HL-60 (cell line): ENCODE measurements at regions not wholly inside any gene's neighbourhood (a gene's known extent, or its start where the extent isn't known, plus 50 kb on each side); places are given as distances from the start of the nearest gene placed in this dataset.

Experiments
- DNase-seq, 2 experiments: peaks; one replicate each; pipeline ENCODE4 v3.0.0-alpha.2; 2010 to 2020; ENCODE audit warnings: low read depth in 1 of 2, low spot score in 1 of 2
- H3K27ac ChIP-seq: fragments of 250-450 bp; sonication (Bioruptor Pico); replicated peaks from 2 replicates; pipeline ENCODE4 v1.5.1; 2020; ENCODE audit warnings: mild to moderate bottlenecking, moderate library complexity
- H3K27me3 ChIP-seq: fragments of 250-450 bp; sonication (Bioruptor Pico); 2 replicates; pipeline ENCODE4 v1.5.1; 2021; ENCODE audit warnings: mild to moderate bottlenecking, moderate library complexity; ENCODE audit not compliant: insufficient read depth, poor library complexity, severe bottlenecking
- H3K4me3 ChIP-seq: replicated peaks from 2 replicates; pipeline ENCODE4 v1.5.1; 2011; ENCODE audit warnings: mild to moderate bottlenecking, control low read depth, low read length; ENCODE audit not compliant: insufficient read depth
- CTCF ChIP-seq: IDR thresholded peaks from one replicate; pipeline ENCODE4 v1.5.1; 2011; ENCODE audit warnings: low read length, control low read depth, inconsistent platforms; ENCODE audit not compliant: insufficient read depth
- GABPA ChIP-seq: IDR thresholded peaks from 2 replicates; pipeline ENCODE4 v1.6.1; 2012; ENCODE audit warnings: low read depth
- POLR2AphosphoS5 ChIP-seq: IDR thresholded peaks from 2 replicates; pipeline ENCODE4 v1.6.1; 2012; ENCODE audit warnings: low read depth
- REST ChIP-seq: IDR thresholded peaks from 2 replicates; pipeline ENCODE4 v1.6.1; 2012; ENCODE audit warnings: low read depth; ENCODE audit not compliant: insufficient replicate concordance
- SPI1 ChIP-seq: IDR thresholded peaks from 2 replicates; pipeline ENCODE4 v1.6.1; 2012; ENCODE audit warnings: low read depth, mild to moderate bottlenecking, borderline replicate concordance

- no peak for DNase-seq
- no peak overlapping the region for H3K4me3 ChIP-seq
- no peaks in the 10 kb centered on the region for H3K27me3 ChIP-seq
- TF ChIP-seq POLR2AphosphoS5 (no peak), GABPA (no peak), REST (no peak), CTCF (no peak), SPI1 (no peak)
- no peak overlapping the region for H3K27ac ChIP-seq
Measured at GRCh38 chr16:49216593-49216992, 65.0 kb downstream of the CBLN1 start.

GRCh38 chr16:49213594-49213993 is 68.0 kb downstream of the CBLN1 start:
- Histone ChIP-seq H3K4me3 (no peak overlapping the region), H3K27ac (no peak overlapping the region), H3K27me3 (no peaks in the 10 kb centered on the region)
- TF ChIP-seq SPI1 (no peak), CTCF (no peak), GABPA (no peak), REST (no peak), POLR2AphosphoS5 (no peak)
- DNase-seq, result no peak

- TF ChIP-seq SPI1 (no peak), REST (no peak), CTCF (no peak), POLR2AphosphoS5 (no peak), GABPA (no peak)
- Histone ChIP-seq H3K27ac (no peak overlapping the region), H3K4me3 (no peak overlapping the region), H3K27me3 (no peaks in the 10 kb centered on the region)
- no peak for DNase-seq
Measured at GRCh38 chr16:49204191-49204590, 77.4 kb downstream of the CBLN1 start.
